NCI-H1092 (cell line): ENCODE measurements at regions not wholly inside any gene's neighbourhood (a gene's known extent, or its start where the extent isn't known, plus 50 kb on each side); places are given as distances from the start of the nearest gene placed in this dataset.
"Not testable (repeated sequence)": the region's sequence is repeated elsewhere in the genome, so short reads cannot be mapped to it uniquely, and the experiment has no call there.

Source experiments
- DNase-seq: peaks from one replicate; lab custom pipeline; 2025; lab: John Stamatoyannopoulos, UW

DNA sequence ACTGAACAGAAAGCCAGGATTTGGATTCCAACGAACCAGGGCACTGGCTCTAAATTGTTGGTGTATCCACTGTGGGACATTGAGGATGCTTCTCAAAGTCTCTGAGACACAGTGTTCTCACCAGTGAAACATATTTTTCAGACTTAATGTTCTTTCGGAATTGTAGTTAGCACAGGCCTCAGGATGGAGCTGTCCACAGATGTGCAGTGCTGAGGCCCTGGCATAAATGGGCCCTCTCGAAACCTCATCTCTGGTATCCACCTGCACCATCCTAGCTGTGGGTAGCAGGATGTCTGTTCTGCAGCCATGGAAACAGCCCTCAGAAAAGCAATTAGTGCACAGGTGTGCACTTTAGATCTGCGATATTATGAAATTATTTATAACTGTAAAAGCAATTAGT, 656.8 kb downstream of the TBC1D22A start:
- no peak for DNase-seq

DNA sequence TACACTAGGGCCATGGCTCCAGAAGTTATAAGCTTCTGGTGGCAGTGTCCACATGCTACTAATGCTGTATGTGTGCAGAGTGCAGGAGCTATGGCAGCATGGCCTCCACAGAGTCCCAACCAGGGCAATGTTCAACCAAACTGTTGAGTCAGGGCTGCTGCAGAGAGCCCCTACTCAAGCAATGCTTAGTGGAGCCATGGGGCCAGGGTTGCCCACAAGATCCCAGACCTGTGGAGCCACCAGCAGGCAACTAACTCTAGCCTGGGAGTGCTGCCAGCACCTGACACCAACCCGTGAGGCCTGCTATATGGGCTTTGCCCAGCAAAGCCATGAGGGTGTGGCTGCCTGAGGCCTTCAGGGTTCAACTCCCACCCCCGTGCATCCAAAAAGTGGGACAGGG, 655.2 kb downstream of the TBC1D22A start:
- DNase-seq = no peak

DNA sequence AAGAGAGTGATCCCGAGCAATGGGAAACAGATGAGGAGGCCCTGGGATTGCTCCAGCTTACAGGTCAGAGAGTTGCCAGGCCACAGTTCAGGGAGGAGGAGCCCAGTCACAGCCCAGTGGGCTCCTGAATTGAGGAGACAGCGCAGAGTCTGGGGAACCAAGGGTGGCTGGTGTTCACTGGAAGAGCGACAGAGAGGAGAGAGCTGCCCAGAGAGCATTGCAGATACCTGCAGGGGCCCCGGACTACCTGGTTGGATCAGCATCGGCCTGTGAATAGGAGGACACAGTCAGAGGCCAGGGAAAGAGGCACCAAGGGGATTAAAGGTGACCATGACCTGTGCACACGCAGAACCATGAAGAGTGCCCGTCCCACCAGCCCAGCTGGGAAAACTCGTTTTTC, 648.6 kb downstream of the TBC1D22A start:
- DNase-seq = no peak

GRCh38 chr22:47409539-47410275, 647.3 kb downstream of the TBC1D22A start:
- DNase-seq = no peak

DNA sequence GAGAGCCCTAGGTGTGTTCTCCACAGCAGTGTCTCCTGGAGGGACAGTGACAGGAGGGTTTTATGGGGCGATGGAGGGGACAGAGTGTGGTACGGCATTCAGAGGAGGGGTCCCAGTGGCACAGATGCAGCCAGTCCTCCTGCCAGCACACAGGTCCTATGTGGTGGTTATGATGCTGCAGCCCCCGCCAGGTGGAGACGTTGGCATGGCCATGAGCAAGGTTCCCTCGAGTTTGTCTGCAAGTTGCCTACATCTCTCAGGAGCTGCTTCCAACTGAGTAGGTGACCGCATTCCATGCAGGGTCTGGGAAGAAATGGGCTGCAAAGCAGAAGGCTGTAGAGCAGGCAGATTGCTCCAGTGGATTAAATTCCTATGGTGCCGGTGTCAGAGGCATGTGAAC, 646.0 kb downstream of the TBC1D22A start:
- DNase-seq = no peak

DNA sequence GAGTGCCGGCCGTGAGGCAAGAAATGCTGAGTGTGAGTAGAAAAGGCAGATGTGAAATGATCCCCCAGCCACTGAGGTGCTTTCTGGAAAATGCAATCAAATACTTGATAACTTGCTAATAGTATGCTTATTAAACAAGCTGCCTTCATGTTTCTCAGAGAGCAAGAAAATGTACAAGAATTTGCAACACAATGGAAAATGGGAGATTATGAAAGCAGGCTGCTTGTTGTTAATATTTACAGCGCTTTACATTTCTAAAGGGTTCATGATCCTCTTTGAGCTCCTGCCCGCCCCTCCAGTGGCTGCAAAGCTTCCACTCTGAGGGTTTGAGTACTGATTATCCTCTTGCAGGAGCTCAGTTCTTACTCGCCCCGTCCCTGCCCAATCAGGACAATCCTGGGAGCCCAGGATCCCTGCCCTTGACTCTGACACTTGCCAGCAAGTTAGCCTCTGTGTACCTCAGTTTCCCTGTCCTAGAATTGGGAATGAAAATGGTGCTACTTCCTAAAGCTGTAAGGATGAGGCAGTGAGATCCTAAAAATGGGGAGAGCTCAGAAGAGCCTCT, 645.1 kb downstream of the TBC1D22A start:
- DNase-seq = no peak

GRCh38 chr22:47406896-47407295, 644.4 kb downstream of the TBC1D22A start:
- no peak for DNase-seq

DNA sequence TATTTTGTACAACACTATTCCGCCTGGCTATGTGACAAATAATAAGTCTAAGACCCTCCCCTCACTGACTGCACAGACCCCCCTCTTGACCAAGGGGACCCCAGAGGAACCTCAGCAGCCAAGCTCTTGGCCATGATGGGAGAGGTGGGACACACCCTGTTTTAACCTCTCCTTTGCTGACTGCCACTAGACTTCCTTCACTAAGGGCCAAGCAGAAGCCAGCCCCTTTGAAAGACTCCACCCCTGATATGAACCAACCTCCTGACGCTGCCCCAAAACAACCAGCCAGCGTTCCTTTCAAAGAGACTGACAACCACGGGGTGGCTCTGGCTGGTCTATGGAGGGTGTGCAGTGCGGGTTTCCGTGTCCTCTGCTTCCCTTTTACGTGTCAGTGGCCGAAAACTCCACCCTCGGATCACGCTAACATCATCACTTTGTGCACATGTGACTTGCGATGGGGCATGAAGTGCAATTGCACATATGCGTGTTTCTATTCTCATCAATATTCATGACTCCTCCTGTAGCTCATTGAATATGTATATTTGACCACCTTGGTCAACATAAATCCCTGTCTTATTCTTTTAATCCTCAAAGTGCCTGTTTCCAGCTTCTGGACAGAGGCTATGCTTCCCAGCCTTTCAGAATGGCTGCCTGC, 643.9 kb downstream of the TBC1D22A start:
- DNase-seq = no peak

DNA sequence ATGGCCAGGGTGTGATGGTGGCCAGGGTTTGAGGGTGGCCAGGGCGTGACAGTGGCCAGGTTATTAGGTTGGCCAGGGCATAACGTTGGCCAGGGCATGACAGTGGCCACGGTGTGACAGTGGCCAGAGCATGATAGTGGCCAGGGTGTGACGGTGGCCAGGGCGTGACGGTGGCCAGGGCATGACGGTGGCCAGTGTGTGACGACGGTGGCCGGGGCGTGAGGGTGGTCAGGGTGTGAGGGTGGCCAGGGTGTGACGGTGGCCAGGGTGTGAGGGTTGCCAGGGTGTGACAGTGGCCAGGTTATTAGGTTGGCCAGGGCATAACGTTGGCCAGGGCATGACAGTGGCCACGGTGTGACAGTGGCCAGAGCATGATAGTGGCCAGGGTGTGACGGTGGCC, 642.8 kb downstream of the TBC1D22A start:
- not testable (repeated sequence) for DNase-seq

DNA sequence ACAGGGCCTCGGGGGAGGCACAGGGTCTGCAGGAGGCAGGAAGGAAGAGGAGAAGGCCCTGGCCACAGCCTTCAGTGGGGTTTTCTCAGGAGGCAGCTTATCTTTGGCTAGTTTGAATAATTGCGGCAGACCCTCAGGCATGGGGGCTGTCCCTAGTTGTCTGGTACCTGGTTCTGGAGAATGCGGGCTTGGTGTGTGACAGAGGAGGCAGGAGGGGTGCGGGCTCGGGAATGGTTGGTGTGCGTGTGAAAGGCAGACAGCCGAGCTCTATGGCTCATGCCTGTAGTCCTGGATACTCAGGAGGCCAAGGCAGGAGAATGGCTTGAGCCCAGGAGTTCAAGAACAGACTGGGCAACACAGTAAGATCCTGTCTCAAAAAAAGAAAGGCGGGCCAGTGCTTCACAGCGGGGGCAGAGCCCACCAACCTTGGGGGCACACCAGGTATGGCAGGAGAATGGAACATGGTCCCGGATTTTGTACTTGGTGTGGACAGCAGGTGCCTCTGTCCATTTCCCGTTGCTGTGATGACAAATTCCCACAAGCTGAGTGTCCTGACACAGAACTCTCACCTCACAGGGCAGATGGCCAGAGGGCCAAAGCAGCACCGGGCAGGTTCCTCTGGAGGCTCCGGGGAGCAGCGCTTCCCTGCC, 640.6 kb downstream of the TBC1D22A start:
- DNase-seq = no peak

- DNase-seq = no peak
These were observed 639.7 kb downstream of the TBC1D22A start for GRCh38 chr22:47401976-47402770.

DNA sequence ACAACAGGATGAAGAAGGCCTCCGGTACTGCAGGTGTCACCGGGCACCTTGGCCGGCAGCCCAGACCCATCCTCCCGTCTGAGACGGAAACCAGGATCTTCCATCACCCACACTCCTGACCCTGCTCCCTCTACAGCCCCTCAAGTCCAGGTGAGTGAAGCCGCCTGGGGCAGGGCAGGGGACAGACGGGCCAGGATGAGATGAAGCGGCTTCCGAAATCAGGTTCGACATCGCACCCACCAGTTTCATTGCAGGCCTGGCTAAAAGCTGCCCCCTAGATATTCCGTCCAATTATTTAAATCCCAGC, 639.1 kb downstream of the TBC1D22A start:
- no peak for DNase-seq

DNA sequence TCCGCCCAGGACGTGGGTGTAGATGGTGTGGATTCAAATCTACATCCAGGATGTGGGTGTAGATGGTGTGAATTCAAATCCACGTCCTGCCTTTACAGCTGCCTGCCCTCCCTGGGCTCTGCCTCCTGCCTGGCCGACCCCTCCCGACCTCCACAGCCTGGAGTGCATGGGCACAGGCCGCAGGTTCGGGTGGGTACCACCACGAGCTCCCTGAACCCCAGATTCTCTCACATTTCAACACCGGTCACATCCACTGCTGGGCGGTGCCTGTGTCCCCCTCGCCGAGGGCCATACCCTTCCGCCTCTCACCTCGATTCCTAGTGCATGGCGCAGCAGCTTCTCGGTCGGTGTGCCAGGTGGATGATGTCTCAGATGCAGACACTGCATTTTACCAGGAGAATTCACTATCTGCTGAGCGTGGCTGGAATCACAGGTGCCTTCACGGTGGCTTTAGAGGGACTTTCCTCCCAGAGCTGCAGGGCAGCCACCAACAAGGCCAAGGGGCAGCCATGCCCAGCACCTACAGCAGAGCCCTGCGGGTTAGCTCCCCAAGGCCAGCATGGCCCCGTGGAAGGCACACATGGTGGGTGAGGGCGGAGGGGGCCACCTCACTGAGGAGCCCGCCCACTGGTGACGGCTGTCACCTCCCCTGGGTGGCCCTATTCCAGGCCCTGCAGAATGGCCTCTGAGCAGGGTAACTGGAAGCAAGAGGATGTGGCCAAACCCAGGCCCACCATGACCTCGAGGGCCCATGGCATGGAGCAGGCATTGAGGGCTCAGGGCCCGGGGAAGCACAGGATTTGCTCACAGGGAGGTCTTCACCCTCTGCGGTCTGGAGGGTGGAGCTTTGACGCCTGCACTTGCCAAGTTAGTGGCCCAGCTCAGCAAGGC, 638.5 kb downstream of the TBC1D22A start:
- DNase-seq = no peak

- DNase-seq = not testable (repeated sequence)
These were observed 637.7 kb downstream of the TBC1D22A start for GRCh38 chr22:47400131-47400530.

- no peak for DNase-seq
These were observed 636.7 kb downstream of the TBC1D22A start for GRCh38 chr22:47398921-47399790.

GRCh38 chr22:47398491-47398890, 636.0 kb downstream of the TBC1D22A start:
- DNase-seq = no peak

DNA sequence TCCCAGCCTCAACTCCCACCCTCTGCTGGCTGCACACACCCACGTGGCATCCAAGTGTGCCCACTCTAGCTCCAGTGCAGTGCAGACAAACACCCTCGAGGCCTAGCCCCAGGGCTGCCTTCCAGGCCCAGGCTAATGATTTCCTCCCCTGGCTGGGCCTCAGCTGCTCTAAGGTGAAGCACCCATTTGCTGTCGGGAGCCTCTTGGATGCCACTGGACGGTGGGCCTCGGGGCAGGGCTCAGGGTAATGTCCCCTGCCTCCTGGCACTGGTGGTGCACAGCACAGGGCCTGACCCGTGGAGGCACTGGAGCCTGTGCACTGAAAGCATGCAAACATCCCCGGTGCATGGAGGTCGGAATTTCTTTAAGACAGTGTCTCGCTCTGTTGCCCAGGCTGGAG, 635.2 kb downstream of the TBC1D22A start:
- DNase-seq = no peak

DNA sequence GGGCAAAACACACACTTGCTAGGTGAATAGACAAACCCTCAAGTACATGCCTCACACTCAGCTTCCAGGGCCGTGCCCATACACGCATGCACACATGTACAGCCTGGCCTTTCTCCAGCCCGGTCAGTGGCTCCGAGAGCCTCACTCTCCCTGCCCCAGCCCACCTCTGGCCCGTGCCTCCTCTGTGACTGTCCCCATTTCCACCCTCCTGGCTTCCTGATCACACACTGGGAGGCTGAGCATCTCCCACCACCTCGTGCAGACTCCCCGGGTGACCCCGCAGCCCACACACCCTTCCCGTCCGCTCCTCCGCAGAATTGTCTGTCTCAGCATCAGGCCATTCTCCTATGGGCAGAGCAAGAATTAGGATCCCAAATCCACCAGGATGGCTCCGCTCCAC, 634.1 kb downstream of the TBC1D22A start:
- DNase-seq = no peak

GRCh38 chr22:47396105-47396504, 633.7 kb downstream of the TBC1D22A start:
- DNase-seq = no peak

GRCh38 chr22:47395481-47395880, 633.0 kb downstream of the TBC1D22A start:
- DNase-seq = peak; percentile 22
